GM18511 (cell line): ENCODE measurements at regions not wholly inside any gene's neighbourhood (a gene's known extent, or its start where the extent isn't known, plus 50 kb on each side); places are given as distances from the start of the nearest gene placed in this dataset.
A peak's percentile ranks its signal among the peaks of the same experiment; 100 is the strongest.
"Not testable (repeated sequence)": the region's sequence is repeated elsewhere in the genome, so short reads cannot be mapped to it uniquely, and the experiment has no call there.

ENCODE experiments used
- ATAC-seq: cut with Tn5 transposase; IDR thresholded peaks from one replicate; pipeline ENCODE4 v1.9.1; 2021; ENCODE audit warnings: mild to moderate bottlenecking, moderate library complexity; ENCODE audit not compliant: unreplicated experiment

GRCh38 chr7:47093320-47094234 lies 488.3 kb downstream of the TNS3 start:
- no peak for ATAC-seq

GRCh38 chr7:47092336-47092735 lies 489.6 kb downstream of the TNS3 start:
- no peak for ATAC-seq

DNA sequence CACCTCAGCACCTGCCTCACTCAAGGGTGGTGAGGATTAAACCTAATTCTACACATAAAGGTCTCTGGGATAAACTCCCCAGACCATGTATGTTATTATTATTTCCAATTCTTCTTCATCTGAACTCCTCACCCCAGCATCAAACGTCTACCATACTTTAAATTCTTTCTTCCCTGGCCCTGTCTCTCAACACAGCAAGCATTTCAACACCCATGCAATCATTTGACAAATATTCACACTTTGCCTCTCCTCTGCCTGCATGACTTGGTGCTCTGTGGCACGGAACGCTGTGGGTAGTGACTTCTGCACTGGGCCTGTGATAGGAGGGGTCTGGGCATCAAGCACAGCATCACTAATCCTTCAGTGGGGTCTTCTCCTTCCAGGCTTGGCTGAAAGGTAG lies 490.8 kb downstream of the TNS3 start:
- ATAC-seq: no peak

- no peak for ATAC-seq
These were observed 492.4 kb downstream of the TNS3 start for GRCh38 chr7:47089461-47089860.

- no peak for ATAC-seq
These were observed 492.9 kb downstream of the TNS3 start for GRCh38 chr7:47089068-47089417.

- ATAC-seq: peak; percentile 85
These were observed 493.4 kb downstream of the TNS3 start for GRCh38 chr7:47088329-47089067.

DNA sequence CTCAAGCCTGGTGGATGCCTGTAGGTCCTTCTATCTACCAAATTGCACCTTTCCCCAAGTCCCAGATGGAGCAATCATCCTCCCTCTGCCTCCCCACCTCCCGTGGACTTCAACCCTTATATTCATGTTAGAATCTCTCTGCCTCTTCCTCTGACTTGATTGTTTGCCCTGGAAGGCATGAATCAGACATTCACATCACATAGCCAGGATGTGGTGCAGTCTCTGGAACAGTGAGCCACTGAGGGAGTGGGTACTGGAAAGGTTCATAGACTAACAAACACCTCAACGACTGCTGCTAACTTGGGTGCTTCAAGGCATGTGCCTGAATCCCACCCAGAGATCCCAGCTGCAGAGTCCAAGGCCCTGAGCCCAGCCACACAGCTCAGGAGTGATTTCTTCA lies 494.0 kb downstream of the TNS3 start:
- no peak for ATAC-seq

- no peak for ATAC-seq
These were observed 496.2 kb downstream of the TNS3 start for GRCh38 chr7:47085491-47086275.

GRCh38 chr7:47083476-47084250 lies 498.2 kb downstream of the TNS3 start:
- no peak for ATAC-seq

GRCh38 chr7:47080816-47081215 lies 501.1 kb downstream of the TNS3 start:
- ATAC-seq: no peak

GRCh38 chr7:47078241-47078640 lies 503.7 kb downstream of the TNS3 start:
- ATAC-seq: no peak

DNA sequence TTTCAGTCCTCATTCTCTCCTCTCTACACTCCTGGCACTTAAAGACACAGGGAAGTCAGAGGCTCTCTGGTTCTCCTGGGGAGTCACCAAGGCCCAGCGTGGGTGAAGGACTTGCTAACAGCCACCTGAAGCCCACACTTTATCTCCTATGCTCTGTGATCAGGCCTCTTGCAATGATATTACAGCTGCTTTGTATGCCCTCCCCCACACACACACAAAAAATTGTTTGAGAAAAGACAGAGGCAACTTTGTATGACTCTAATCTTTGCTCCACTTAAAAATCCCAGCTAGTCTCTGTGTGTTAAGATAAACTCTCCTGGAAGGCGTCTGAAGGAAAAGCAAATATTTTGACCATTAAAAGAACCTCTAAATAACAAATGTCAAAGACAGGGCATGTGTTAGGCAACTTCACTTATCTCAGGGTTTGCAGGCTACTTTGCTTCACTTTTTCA lies 507.2 kb downstream of the TNS3 start:
- ATAC-seq: no peak

- no peak for ATAC-seq
These were observed 508.6 kb downstream of the TNS3 start for GRCh38 chr7:47073284-47073683.

GRCh38 chr7:47071866-47072265 lies 510.0 kb downstream of the TNS3 start:
- no peak for ATAC-seq

DNA sequence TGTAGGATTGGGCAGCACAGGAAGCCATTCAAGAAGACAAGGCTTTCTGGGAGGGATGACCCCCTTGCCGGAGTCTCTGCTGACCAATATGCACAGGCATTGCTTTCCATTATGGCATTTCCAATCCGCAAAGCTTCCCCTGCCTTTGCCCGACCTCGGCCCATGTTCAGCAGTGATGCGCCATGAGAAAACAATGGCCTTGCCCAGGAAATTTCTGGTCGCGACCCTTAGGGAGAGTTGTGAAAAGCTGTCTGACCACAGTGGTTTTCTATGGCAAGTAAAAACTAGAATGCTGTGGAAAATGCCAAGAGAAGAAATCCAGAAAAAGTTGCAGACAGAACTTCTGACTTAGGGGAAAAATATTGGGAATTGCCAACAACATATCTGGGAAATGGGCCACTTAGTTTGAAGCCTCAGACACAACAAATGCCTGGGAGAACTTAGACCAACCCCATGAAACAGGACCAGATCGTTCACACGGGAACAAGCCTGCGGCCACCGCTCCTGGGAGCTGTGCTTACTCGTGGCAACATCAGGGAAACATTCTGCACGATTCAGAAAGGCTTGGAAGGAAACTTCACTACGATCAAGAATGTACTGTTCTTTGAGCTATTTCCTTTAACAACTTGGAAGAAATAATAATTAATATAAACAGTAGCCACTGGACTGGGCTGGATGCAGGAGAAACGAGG lies 512.4 kb downstream of the TNS3 start:
- ATAC-seq: no peak

DNA sequence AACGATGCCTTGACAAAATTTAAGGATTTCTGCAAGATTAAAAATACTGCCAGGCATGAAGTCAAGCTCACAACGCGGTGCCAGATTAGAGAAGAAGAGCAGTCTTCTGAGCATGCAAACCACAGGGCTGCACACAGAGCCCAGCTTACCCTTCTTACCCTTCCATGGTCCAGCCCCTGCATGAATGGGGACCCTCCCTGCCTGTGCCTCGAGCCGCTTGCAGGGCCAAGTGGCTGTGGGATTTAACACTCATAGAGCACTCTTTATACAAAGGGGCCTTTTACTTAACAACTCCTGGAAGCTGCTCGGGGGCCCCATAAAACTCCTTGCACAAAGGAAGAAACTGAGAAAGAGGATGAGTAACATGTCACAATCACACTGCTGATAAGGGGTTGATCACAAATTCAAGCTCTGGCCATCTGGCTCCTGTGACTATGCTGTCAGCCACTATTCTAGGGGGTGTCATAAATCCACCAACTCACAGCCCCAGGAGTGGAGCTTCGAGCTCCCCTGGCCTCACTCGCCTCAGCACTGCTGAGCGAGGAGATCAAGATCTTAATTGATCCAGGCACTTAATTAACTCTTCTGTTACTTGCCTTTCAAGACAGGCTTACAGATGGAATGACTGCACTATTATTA lies 514.8 kb downstream of the TNS3 start:
- no peak for ATAC-seq

- no peak for ATAC-seq
These were observed 525.2 kb downstream of the TNS3 start for GRCh38 chr7:47056731-47057130.

- not testable (repeated sequence) for ATAC-seq
These were observed 529.2 kb downstream of the TNS3 start for GRCh38 chr7:47052541-47053208.

DNA sequence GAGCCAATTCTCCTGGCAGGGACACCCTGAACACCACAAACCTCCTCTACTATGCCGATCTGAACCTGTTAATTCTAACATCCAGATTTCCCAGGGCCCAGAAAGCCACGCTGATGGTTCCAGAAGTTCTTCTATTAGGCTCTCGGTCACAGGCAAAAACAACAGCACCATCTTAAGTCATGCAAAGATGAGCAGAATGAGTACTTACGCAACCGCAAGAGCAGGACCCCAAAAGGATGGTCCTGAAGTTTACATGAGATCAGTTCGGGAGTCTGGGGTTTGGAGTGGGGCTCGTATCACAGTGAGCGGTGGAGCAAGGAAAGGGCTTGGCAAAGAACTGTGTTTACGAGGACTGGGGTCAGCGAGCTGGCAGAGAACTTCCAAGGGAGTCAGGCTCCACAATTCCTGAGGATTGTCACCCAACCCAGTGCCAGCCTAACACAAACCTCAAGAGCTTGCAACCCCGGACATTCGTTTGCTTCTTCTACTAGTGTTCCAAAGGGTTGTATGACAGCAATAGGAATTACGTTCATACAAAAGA lies 532.6 kb downstream of the TNS3 start:
- ATAC-seq: no peak
